HEK293T (cell line): ENCODE measurements at regions not wholly inside any gene's neighbourhood (a gene's known extent, or its start where the extent isn't known, plus 50 kb on each side); places are given as distances from the start of the nearest gene placed in this dataset.

Experiments
- ARNT ChIP-seq: fragments of 450-650 bp; IDR thresholded peaks from 2 replicates; pipeline ENCODE4 v1.6.1; 2017; ENCODE audit warnings: mild to moderate bottlenecking
- BHLHE40 ChIP-seq: fragments of 450-650 bp; IDR thresholded peaks from 2 replicates; pipeline ENCODE4 v1.6.1; 2016; ENCODE audit warnings: mild to moderate bottlenecking, moderate library complexity, borderline replicate concordance
- FOXM1 ChIP-seq: fragments of 450-650 bp; IDR thresholded peaks from 2 replicates; pipeline ENCODE4 v1.6.1; 2017; ENCODE audit warnings: mild to moderate bottlenecking, borderline replicate concordance
- L3MBTL2 ChIP-seq: fragments of 450-650 bp; conservative IDR thresholded peaks from 2 replicates; pipeline ENCODE4 v1.6.1; 2016; ENCODE audit warnings: mild to moderate bottlenecking
- LEF1 ChIP-seq: fragments of 450-650 bp; IDR thresholded peaks from 2 replicates; pipeline ENCODE4 v1.6.1; 2017; ENCODE audit warnings: mild to moderate bottlenecking, borderline replicate concordance
- NFRKB ChIP-seq: fragments of 450-650 bp; IDR thresholded peaks from 2 replicates; pipeline ENCODE4 v1.6.1; 2016; ENCODE audit warnings: mild to moderate bottlenecking, moderate library complexity
- PKNOX1 ChIP-seq: fragments of 450-650 bp; IDR thresholded peaks from 2 replicates; pipeline ENCODE4 v1.6.1; 2016
- SP1 ChIP-seq: fragments of 450-650 bp; IDR thresholded peaks from 2 replicates; pipeline ENCODE4 v1.6.1; 2017
- SUZ12 ChIP-seq: fragments of 450-650 bp; IDR thresholded peaks from 2 replicates; pipeline ENCODE4 v1.6.1; 2016; ENCODE audit warnings: mild to moderate bottlenecking
- TARDBP ChIP-seq: fragments of 450-650 bp; IDR thresholded peaks from 2 replicates; pipeline ENCODE4 v1.6.1; 2016
- ZNF384 ChIP-seq: fragments of 450-650 bp; IDR thresholded peaks from 2 replicates; pipeline ENCODE4 v1.6.1; 2016

GRCh38 chr5:89572696-89573095 is 689.7 kb upstream of the MEF2C start:
- TF ChIP-seq NFRKB, result no peak
- TF ChIP-seq SP1, result no peak
- no peak for TF ChIP-seq TARDBP
- TF ChIP-seq PKNOX1, result no peak
- no peak for TF ChIP-seq LEF1
- TF ChIP-seq SUZ12, result no peak
- TF ChIP-seq L3MBTL2, result no peak
- no peak for TF ChIP-seq FOXM1
- no peak for TF ChIP-seq ZNF384
- no peak for TF ChIP-seq ARNT
- TF ChIP-seq BHLHE40, result no peak
